Right lung (tissue), 2 donors: ENCODE measurements at regions not wholly inside any gene's neighbourhood (a gene's known extent, or its start where the extent isn't known, plus 50 kb on each side); places are given as distances from the start of the nearest gene placed in this dataset.
"Not testable (repeated sequence)": the region's sequence is repeated elsewhere in the genome, so short reads cannot be mapped to it uniquely, and the experiment has no call there.

Source experiments
- DNase-seq, 2 donors: peaks; one replicate each; pipeline ENCODE4 v3.0.0-alpha.2; 2013

DNA sequence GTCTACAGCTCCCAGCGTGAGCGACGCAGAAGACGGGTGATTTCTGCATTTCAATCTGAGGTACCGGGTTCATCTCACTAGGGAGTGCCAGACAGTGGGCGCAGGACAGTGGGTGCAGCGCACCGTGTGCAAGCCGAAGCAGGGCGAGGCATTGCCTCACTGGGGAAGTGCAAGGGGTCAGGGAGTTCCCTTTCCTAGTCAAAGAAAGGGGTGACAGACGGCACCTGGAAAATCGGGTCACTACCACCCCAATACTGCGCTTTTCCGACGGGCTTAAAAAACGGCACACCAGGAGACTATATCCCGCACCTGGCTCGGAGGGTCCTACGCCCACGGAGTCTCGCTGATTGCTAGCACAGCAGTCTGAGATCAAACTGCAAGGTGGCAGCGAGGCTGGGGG lies 95.6 kb downstream of the GPX5 start:
- DNase-seq = not testable (repeated sequence)

DNA sequence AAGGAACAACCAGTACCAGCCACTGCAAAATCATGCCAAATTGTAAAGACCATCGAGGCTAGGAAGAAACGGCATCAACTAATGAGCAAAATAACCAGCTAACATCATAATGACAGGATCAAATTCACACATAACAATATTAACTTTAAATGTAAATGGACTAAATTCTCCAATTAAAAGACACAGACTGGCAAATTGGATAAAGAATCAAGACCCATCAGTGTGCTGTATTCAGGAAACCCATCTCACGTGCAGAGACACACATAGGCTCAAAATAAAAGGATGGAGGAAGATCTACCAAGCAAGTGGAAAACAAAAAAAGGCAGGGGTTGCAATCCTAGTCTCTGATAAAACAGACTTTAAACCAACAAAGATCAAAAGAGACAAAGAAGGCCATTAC lies 97.6 kb downstream of the GPX5 start:
- not testable (repeated sequence) for DNase-seq

DNA sequence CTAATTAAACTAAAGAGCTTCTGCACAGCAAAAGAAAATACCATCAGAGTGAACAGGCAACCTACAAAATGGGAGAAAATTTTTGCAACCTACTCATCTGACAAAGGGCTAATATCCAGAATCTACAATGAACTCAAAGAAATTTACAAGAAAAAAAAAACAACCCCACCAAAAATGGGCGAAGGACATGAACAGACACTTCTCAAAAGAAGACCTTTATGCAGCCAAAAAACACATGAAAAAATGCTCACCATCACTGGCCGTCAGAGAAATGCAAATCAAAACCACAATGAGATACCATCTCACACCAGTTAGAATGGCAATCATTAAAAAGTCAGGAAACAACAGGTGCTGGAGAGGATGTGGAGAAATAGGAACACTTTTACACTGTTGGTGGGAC lies 100.7 kb downstream of the GPX5 start:
- DNase-seq = not testable (repeated sequence)

DNA sequence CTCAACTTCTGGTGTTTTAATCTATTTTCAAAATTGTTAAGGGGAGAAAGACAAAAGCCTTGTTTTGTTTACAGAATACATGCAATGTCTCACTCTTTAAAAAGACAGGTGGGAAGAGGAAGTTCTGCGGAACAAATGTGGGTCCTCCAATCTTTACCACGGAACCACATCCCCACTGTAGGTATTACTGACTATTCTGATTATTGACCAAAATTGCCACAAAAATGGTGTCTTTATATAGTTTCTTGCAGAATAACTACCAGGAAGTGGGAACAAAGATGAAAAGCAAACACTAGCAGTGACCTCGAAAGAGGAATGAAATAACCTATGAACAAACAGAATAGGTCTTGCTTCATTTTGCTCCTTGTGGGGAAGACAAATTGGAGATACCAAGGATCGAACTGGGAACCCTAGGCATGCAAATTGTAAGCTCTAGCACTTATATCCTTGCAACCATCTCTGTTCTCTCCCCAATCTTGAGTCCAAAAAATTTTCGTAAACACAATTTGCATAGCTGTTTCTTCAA lies 106.7 kb downstream of the GPX5 start:
- DNase-seq = no peak

DNA sequence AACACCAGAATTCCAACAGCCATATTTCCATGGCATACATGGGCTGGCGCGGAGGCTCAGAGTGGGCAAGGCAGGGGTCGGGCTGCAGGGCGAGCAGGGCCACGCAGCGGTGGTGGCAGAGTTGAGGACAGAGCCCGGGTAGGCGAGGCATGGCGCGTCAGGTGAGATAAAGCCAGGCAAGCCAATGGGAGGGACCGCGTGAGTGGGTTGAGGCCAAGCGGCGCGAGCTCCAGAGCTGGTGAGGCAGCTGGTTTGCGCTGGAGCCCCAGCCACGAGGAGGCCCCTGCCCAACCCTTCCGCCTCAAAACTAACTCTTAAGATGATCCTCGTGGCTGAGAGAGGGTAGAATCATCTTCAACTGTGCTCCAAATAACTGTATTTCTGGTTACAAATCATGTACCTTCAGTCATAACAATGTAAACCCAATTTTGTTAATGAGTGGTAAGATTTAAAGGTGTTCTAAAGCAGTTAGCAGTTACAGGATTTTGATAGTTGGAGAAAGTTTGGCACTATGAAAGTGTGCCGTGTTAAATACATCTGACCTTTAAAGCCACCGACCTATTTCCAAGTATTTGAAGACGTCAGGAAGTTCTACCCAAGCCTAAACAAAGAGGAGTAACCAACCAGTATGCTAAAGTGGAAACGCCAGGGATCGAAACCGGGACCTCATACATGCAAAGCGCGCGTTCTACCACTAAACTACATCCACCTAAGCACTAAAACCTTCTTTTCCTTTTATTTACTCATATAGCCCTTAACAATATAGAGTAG lies 107.9 kb downstream of the GPX5 start:
- DNase-seq = no peak

DNA sequence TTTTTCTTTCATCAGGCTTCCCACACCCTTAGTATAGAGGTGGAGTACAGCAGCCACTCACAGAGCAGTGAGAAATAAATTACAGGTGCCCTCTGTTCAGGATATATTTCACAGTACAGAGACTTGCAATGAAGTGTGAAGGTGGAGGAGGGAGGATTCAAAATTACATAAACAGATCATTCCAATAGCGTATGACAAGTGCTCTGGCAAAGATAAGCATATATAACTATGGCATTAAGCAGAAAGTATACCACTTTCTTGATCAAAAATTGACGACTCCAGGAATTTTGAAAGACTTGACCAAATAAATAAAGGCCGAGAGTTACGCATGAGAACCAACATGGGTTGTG lies 108.7 kb downstream of the GPX5 start:
- DNase-seq = no peak

DNA sequence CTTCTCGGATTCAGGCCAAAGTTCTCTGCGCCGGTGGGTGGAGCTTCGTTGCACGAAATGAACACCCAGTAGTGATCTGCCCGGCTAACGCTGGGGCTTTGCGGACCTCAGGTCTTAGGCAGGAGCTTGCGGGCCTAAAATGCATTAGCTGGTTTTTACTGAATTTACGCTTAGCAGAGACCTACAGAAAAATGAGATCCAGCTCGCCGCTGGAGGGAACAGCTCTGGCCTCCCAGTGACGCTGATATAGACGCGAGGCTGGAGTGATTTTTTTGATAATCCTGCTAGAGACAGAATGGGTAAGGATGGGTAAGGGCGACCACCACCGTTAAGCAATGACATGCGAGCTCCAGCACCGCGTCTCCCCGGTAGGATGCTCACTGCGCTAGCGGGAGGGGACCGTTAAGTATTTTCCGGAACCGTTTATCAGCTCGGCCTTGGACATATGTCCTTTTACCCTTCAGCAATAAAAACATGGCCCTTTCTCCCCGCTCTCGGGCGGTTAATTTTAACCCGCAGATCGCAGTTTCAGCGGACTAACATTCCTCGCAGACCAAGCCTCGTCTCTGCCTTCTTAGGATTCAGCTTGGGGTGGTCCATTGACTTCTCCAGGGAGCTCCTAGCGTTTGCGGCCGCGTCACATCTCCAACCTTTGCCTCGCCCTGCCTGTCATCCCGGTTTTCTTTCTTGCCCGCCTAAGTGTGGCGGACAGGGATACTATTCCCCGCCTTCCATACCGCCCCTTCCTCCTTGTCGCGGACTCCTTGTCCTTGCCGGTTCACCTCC lies 109.3 kb downstream of the GPX5 start:
- peak in 1 of 2 donors; percentile 25 for DNase-seq

DNA sequence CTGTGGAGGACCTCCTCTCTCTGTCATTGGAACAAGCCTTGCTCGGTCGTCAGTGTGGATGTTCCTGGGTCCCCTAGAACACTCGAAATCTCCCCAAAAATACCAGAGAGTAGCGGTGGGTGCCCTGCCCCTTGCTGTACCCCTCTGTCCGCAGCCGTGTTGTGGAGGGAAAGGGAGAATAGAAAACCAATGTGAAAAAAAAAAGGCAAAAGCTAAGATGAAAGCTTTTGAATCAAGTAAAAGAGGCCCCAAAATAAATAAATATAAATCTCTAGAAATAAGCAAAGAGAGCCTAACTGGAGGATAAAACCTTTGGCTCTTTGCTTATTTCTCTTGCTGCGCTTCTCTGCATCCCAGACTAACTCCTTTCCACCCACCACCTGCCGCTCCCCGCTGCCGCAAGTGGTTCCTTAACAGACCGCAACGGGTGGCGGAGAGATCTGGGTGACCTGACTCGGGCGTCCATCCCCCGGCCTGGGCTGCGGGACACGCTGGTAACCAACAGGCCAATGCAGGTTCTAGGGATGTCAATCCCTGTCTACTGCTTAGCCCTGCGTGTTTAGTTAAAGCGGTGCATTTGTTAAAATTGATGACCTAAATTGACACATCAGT lies 110.0 kb downstream of the GPX5 start:
- DNase-seq = no peak

DNA sequence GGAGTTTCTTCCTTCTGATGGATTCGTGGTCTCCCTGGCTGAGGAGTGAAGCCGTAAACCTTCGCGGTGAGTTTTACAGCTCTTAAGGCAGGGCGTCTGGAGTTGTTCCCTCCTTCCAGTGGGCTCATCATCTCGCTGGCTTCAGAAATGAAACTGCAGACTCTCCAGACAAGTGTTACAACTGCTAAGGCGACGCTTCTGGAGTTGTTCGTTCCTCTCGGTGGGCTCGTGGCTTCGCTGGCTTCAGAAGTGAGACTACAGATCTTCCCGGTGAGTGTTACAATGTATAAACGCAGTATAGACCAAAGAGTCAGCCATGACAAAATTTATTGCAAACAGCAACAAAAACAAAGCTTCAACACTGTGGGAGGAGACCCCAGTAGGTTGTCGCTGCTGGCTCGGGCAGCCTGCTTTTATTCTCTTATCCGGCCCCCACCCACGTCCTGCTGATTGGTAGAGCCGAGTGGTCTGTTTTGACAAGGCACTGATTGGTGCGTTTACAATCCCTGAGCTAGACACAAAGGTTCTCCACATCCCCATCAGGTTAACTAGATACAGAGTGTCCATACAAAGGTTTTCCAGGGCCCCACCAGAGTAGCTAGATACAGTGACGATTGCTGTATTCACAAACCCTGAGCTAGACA lies 113.2 kb downstream of the GPX5 start:
- no peak for DNase-seq

DNA sequence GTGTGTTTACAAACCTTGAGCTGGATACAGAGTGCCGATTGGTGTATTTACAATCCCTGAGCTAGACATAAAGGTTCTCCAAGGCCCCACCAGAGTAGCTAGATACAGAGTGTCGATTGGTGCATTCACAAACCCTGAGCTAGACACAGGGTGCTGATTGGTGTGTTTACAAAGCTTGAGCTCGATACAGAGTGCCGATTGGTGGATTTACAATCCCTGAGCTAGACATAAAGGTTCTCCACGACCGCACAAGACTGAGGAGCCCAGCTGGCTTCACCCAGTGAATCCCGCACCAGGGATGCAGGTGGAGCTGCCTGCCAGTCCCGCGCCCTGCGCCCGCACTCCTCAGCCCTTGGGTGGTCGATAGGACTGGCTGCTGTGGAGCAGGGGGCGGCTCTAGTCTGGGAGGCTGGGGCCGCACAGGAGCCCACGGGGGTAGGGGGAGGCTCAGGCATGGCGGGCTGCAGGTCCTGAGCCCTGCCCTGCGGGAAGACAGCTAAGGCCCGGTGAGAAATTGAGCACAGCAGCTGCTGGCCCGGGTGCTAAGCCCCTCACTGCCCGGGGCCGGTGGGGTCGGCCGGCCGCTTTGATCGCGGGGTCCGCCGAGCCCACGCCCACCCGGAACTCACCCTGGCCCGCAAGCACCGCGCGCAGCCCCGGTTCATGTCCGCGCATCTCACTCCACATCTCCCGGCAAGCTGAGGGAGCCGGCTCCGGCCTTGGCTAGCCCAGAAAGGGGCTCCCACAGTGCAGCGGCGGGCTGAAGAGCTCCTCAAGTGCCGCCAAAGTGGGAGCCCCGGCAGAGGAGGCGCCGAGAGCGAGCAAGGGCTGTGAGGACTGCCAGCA lies 114.0 kb downstream of the GPX5 start:
- not testable (repeated sequence) for DNase-seq

DNA sequence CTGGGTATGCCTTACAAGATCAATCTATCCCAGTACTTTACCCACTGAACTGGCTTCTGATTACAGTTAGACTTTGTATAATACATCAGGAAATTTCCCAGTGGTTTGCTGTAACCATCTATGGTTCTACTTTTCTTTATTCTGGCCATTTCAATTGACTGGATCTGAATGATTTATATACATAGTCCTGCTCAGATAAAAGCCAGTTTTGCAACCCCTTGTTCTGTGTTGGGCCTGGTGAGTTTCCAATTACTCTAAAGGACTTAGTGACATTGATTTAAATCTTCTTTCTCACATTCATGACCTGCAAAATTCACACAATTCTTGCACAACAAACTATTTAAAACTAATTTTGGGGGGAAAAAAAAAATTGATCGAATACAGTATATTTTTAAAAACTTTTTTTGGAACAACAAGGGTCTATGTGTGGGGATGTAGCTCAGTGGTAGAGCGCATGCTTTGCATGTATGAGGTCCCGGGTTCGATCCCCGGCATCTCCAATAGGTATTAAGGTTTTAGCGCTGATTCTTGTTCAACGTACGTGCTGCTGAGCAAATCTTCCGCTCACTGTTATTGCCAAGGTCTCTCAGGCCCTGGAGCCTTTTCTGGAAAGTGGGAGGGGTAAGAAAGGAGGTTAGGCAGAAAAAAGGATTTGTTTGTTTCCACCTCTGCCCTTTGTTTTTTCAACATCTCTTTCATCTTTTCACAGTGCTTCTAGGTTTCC lies 117.5 kb downstream of the GPX5 start:
- DNase-seq = no peak

DNA sequence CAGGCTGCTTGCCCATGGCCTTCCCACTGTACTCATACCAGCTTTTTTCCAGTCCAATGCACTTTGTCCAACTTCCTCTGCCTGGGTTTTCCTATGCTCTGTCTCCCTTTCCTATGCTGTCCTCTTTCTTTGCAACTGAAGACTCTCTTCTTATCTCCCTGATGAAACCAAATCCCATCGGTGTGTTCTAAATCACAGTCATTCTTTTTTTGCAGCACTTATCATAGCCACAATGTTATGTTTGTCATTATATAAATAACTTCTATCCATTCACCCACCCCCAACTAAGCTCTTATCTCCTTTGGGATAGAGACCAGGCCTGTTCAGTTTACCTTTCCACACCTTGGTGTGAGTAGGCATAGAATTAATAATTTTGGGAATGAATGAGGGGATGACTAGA lies 121.0 kb downstream of the GPX5 start:
- DNase-seq = no peak

DNA sequence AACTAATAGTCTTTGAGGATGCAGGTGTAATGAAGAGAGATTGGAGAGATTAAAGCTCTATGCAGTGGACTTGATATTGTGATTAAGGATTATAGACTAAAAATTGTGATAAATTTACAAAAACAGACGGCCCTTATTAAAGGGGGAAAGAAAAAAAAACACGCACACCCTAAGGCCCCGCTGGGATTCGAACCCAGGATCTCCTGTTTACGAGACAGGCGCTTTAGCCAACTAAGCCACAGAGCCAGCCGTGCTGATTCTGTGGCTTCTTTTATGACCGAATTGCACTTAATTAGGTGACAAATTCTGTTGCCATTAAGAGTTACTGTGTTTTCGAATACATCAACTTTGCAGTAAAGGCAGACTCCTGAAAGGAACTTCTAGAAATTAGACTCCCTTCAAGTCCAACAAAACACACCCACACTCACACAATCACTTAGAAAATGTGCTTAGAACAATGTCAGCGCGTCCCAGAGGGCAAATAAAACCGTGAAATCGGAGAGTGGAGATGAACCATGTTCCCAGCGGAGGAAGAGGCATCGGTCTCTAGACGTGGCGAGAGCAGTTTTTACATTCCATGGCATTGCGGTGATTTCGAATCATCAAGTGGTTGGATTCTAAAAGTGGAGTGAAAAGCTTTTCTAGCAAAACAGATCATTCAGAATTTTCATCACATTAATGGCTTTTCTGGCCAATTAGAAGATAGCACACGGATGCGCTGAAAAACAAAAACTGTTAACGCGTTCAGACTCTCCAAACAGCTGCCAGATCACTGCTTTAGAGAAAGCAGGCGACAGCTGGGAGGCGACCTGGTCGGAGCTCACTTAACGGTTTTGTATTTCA lies 122.6 kb downstream of the GPX5 start:
- DNase-seq = peak; percentile 74 to 88

DNA sequence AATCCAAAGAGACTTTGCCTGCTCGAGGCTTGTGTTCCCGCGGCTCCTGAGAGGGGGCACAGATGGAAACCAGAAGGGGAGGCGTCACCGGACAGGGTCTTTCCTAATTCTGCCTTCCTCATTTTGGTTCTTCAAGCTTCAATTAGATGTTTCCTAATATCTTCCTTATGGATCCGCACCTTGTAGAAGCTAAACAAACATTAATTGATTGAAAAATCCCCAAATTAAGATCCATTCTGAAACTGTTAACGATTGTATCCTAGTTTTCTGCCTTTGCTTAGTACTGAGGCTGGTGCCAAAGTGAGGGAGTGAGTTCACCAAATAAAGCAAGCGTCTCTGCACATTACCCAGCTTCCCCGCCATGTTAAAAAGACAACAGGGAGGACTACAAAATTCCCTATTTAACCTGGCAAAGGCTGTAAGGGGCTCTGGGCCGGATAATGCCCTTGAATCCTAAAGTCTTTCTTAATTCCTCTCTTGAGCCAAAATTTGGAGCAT lies 123.2 kb downstream of the GPX5 start:
- DNase-seq = no peak

DNA sequence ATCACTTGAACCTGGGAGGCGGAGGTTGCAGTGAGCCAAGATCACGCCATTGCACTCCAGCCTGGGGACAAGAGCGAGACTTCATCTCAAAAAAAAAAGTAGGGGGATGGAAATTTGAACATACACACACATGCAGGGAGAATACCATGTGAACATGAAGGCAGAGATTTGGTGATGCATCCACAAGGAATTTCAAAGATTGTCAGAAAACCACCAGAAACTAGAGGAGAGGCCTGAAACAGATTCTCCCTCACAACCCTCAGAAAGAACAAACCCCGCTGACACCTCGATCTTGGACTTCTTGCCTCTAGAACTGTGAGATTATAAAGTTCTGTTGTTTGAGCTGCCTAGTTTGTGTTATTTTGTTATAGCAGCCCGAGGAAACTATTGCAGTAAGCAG lies 125.5 kb downstream of the GPX5 start:
- no peak for DNase-seq

DNA sequence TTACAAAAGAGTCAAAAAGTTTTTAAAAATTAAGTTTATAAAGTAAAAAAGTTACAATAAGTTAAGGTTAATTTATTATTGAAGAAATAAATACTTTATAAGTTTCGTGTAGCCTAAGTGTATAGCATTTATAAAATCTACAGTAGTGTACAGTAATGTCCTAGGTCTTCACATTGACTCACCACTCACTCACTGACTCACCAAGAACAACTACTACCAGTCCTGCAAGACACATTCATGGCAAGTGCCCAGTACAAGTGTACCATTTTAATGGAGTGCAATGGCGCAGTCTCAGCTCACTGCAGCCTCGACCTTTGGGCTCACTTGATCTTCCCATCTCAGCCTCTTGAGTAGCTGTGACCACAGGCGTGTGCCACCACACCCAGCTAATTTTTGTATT lies 128.2 kb downstream of the GPX5 start:
- no peak for DNase-seq

DNA sequence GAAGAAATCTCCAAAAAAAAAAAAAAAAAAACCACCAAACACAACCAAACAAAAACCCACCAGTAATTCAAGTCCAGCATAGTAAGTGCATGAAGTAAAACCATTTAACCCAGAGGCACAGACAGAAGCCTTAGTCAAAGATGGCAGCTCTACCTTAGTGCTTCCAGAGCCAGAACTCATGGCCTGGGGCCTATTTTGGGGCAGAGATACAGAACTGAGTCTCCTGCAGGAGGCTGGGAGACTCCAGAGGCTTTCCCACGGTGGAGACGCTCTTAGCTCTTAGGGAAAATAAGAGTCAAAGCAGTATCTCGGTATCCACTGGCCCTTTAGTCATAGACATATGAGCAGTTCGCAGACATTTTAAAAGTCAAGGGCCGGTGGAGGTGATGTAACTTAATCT lies 129.5 kb downstream of the GPX5 start:
- DNase-seq = no peak

DNA sequence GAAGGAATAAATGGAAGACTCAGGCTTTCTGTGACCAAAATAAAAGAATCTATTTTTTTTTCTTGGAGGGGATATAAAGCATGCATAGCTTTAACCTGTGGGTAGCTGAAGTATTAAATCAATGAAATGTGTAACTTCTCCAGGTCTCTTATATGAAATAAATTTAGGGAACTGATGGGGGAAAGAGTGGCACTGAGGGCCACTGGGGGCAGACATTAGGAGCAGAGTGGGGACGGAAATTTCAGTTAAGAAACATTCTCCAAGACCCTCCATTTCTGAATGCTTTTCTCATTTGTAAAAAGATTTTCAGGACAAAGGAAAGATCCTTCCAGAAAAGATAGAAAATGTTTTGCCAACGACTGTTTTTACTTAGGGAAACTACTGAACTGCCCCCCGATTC lies 131.0 kb downstream of the GPX5 start:
- no peak for DNase-seq

DNA sequence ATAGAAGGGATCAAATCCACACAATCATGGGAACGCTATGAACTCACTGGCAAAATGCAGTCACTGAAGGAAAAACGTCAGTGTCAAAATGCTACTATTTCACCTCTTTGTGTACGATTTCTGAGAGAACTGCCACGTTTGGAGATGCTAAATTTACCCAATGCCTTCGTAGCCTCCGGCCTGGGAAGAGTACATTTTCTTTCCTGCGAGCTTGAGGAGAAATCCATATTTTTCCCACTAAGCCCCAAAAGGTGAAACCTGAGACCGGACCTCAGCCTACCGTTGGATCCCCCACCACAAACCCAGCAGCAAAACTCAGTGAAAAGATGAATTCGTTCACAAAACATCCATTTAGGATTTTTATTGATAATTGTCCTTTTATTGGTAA lies 131.7 kb downstream of the GPX5 start:
- peak in 1 of 2 donors; percentile 21 for DNase-seq
